ENCODE measurements at regions not wholly inside any gene's neighbourhood (a gene's known extent, or its start where the extent isn't known, plus 50 kb on each side); places are given as distances from the start of the nearest gene placed in this dataset.

DNA sequence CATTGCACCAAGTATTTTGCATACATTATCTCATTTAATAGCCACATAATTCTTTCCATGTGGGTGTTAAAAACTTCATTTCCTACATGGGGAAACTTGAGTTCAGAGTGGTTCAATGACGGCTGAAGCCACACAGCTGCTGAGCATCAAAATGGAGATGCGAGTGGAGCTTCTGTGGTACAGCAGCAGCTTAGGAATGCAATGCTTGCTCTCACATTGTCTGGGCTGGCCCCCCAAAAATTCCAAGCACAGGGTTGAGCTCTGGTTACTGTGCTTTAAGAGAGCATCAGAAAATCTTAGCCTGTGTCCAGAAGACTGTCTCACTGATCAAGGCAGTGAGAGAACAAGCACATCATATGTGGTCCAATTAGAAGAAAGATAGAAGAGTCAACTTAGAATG lies 57.4 kb upstream of the GADL1 start:
- Histone ChIP-seq H3K27me3 (ENCODE audit: control insufficient read depth in 1 of 2, insufficient read depth in 2 of 2, low read length in 2 of 2) (no peaks in the 10 kb centered on the region), H4K20me1 (ENCODE audit: insufficient read depth, low read length) (no peaks in the 10 kb centered on the region), H3K4me1 (ENCODE audit: insufficient read depth, low read length) (no peaks in the 10 kb centered on the region), H3K36me3 (replicated peaks in 1 of 2; ENCODE audit: control insufficient read depth in 1 of 2, insufficient read depth in 2 of 2, low read length in 2 of 2) (no peaks in the 10 kb centered on the region), H2AFZ (ENCODE audit: low read length) (no peak overlapping the region), H3K4me3 (replicated peaks in 1 of 3; ENCODE audit: insufficient read depth in 1 of 3, low read depth in 2 of 3, low read length in 3 of 3) (no peak overlapping the region), H3K79me2 (ENCODE audit: insufficient read depth, low read length) (no peaks in the 10 kb centered on the region), H3K9ac (ENCODE audit: insufficient read depth, low read depth, low read length) (no peak overlapping the region), H3K9me3 (ENCODE audit: low read length) (no peaks in the 10 kb centered on the region), H3K4me2 (ENCODE audit: low read depth, low read length) (no peak overlapping the region), H3K27ac (ENCODE audit: extremely low read length, insufficient read depth, low read length) (no peak overlapping the region)
- no TSS peak for BruUV-seq (replicated peaks)
- CTCF ChIA-PET (ENCODE audit: low intra/inter-chr PET ratio, low total read pairs), result no interaction called here
- FAIRE-seq (no peak), ATAC-seq (no peak), DNase-seq (ENCODE audit: low spot score) (no peak)
- in situ Hi-C loops (cut with HindIII; ENCODE audit: extremely low pct_ligation_motif_present, low pct_unique_long_range_greater_than_20kb), result no loop called here
- POLR2A ChIA-PET, result no interaction called here
- 75% methylated on average over 2 of the region's 2 CpGs for WGBS (ENCODE audit: low lambda C conversion rate)
- intact Hi-C loops (cut with micrococcal nuclease; ENCODE audit: unreplicated experiment), result no loop called here
- TF ChIP-seq ZNF577 (CRISPR knock-in tag; IDR thresholded peaks at IDR 0.05; ENCODE audit: borderline replicate concordance, low read depth) (no peak), BRD4 (CRISPR knock-in tag; IDR thresholded peaks at IDR 0.05) (no peak), EHMT2 (IDR thresholded peaks at IDR 0.05; ENCODE audit: borderline replicate concordance, low read depth, low read length) (no peak), ZNF367 (CRISPR knock-in tag; IDR thresholded peaks at IDR 0.05; ENCODE audit: borderline replicate concordance) (no peak), ZNF589 (CRISPR knock-in tag; conservative IDR thresholded peaks at IDR 0.05) (no peak), ZIK1 (CRISPR knock-in tag; IDR thresholded peaks at IDR 0.05; ENCODE audit: borderline replicate concordance, low read depth) (no peak), ZNF101 (CRISPR knock-in tag; IDR thresholded peaks at IDR 0.05; ENCODE audit: borderline replicate concordance, low read depth) (no peak), ZNF260 (CRISPR knock-in tag; IDR thresholded peaks at IDR 0.05; ENCODE audit: borderline replicate concordance, low read depth) (no peak), GPN1 (CRISPR knock-in tag; IDR thresholded peaks at IDR 0.05; ENCODE audit: borderline replicate concordance) (no peak), DNMT3B (CRISPR knock-in tag; conservative IDR thresholded peaks at IDR 0.05) (no peak), DZIP1 (CRISPR knock-in tag; IDR thresholded peaks at IDR 0.05) (no peak), BCLAF1 (IDR thresholded peaks at IDR 0.05) (no peak), KMT2A (CRISPR knock-in tag; IDR thresholded peaks at IDR 0.05) (no peak)
- TF ChIP-seq, protein P1, sequence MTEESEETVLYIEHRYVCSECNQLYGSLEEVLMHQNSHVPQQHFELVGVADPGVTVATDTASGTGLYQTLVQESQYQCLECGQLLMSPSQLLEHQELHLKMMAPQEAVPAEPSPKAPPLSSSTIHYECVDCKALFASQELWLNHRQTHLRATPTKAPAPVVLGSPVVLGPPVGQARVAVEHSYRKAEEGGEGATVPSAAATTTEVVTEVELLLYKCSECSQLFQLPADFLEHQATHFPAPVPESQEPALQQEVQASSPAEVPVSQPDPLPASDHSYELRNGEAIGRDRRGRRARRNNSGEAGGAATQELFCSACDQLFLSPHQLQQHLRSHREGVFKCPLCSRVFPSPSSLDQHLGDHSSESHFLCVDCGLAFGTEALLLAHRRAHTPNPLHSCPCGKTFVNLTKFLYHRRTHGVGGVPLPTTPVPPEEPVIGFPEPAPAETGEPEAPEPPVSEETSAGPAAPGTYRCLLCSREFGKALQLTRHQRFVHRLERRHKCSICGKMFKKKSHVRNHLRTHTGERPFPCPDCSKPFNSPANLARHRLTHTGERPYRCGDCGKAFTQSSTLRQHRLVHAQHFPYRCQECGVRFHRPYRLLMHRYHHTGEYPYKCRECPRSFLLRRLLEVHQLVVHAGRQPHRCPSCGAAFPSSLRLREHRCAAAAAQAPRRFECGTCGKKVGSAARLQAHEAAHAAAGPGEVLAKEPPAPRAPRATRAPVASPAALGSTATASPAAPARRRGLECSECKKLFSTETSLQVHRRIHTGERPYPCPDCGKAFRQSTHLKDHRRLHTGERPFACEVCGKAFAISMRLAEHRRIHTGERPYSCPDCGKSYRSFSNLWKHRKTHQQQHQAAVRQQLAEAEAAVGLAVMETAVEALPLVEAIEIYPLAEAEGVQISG (CRISPR knock-in tag; IDR thresholded peaks at IDR 0.05), result no peak

Data from HepG2 (cell line).